Pancreas (tissue), 10 donors: ENCODE measurements at regions not wholly inside any gene's neighbourhood (a gene's known extent, or its start where the extent isn't known, plus 50 kb on each side); places are given as distances from the start of the nearest gene placed in this dataset.

Experiments
- ATAC-seq, 4 donors: fragments of 200-7000 bp; cut with Tn5 transposase; one replicate each; pipeline versions ENCODE4 v1.8.0 to v1.9.1; 2020; ENCODE audit warnings: mild to moderate bottlenecking in 4 of 4, moderate library complexity in 4 of 4
- DNase-seq, 6 donors: peaks; one replicate each; pipeline ENCODE4 v3.0.0-alpha.2; 2020
- FAIRE-seq: peaks from 2 replicates; lab custom pipeline; 2012; peaks lifted over from hg19 to GRCh38; lab: Jason Lieb, UNC
- H3K27ac ChIP-seq, 4 donors: fragments of 200-600 bp; sonication (generic); 1 replicate in 3 of 4; 2 replicates in 1 of 4; pipeline versions ENCODE4 v1.5.0 to v1.8.0; 2020
- H3K27me3 ChIP-seq, 4 donors: fragments of 200-600 bp; one replicate each; pipeline ENCODE4 v1.8.0; 2021
- H3K36me3 ChIP-seq, 3 donors: fragments of 200-600 bp; sonication (generic) in 1 of 3; one replicate each; pipeline versions ENCODE4 v1.5.0 to v1.8.0; 2020 to 2021
- H3K4me1 ChIP-seq, 3 donors: fragments of 200-600 bp; one replicate each; pipeline ENCODE4 v1.8.0; 2021
- H3K4me3 ChIP-seq, 4 donors: fragments of 200-600 bp; sonication (generic) in 2 of 4; one replicate each; pipeline versions ENCODE4 v1.5.0 to v1.8.0; 2020 to 2021
- H3K9me3 ChIP-seq, 4 donors: fragments of 200-600 bp; one replicate each; pipeline ENCODE4 v1.8.0; 2021
- CTCF ChIP-seq, 4 donors: fragments of 200-600 bp; sonication (generic) in 3 of 4; IDR thresholded peaks; one replicate each; pipeline versions ENCODE4 v1.5.0 to v1.8.0; 2021; ENCODE audit warnings: antibody characterized with exemption in 4 of 4
- WGBS, 2 donors: extraction: QIAGEN DNeasy Blood & Tissue Kit; methylation state at CpG; one replicate each; pipeline ENCODE4 v1.1.7; 2013; 5-methylcytosine and 5-hydroxymethylcytosine counted together
- intact Hi-C, 3 donors: fragments of 100-400 bp; cut with DNase I; formaldehyde crosslinking; loops; one replicate each; pipeline versions ENCODE4 v1.11.1 to v1.14.2; 2022
- donor health status: healthy with polysubstance abuse.
- donor health status: DM: no; HTN: no; CAD: no; lungs with moderate emphysema.
- donor health status: DM: no; HTN: no; CAD: no.
- donor health status: control.
- donor health status: control.
- donor health status: Bipolar disorder and iron deficiency.
- donor health status: DM: yes; HTN: yes; CAD: no.
- donor health status: DM: no; HTN: no; CAD: no.
- donor health status: DM: no; HTN: no; CAD: no.
- donor health status: DM: yes; HTN: yes; CAD: no.

GRCh38 chr3:117268318-117268717, 558.7 kb downstream of the TUSC7 start:
- 70 to 71% methylated on average over 2 of the region's 2 CpGs for WGBS, 2 donors
- no peaks in the 10 kb centered on the region for H3K27me3 ChIP-seq
- no peaks in the 10 kb centered on the region for H3K36me3 ChIP-seq
- DNase-seq, result no peak
- H3K4me3 ChIP-seq, result no peak overlapping the region
- no peak for ATAC-seq
- TF ChIP-seq CTCF (IDR thresholded peaks at IDR 0.05), result no peak
- intact Hi-C loops, result no loop called here
- no peak for FAIRE-seq
- H3K4me1 ChIP-seq, result no peaks in the 10 kb centered on the region
- no peaks in the 10 kb centered on the region for H3K9me3 ChIP-seq
- H3K27ac ChIP-seq, result no peak overlapping the region

GRCh38 chr3:117272274-117272673, 562.7 kb downstream of the TUSC7 start:
- DNase-seq, result no peak
- Histone ChIP-seq H3K4me1 (no peaks in the 10 kb centered on the region), H3K36me3 (no peaks in the 10 kb centered on the region), H3K4me3 (no peak overlapping the region), H3K27me3 (no peaks in the 10 kb centered on the region), H3K9me3 (no peaks in the 10 kb centered on the region), H3K27ac (no peak overlapping the region)
- FAIRE-seq, result no peak
- no peak for TF ChIP-seq CTCF (IDR thresholded peaks at IDR 0.05)
- WGBS, 2 donors, result 88 to 93% methylated on average over 2 of the region's 2 CpGs
- ATAC-seq, result no peak
- intact Hi-C loops, result no loop called here

GRCh38 chr3:117272876-117273523, 563.4 kb downstream of the TUSC7 start:
- intact Hi-C loops, result no loop called here
- Histone ChIP-seq H3K9me3 (no peaks in the 10 kb centered on the region), H3K4me1 (peaks cover 0 to 4% (median 3%) of the 10 kb centered on the region in 3 donors), H3K27me3 (no peaks in the 10 kb centered on the region), H3K4me3 (no peak overlapping the region), H3K36me3 (no peaks in the 10 kb centered on the region), H3K27ac (no peak overlapping the region)
- no peak for TF ChIP-seq CTCF (IDR thresholded peaks at IDR 0.05)
- no peak for FAIRE-seq
- DNase-seq, result no peak
- 60 to 73% methylated on average over 5 of the region's 5 CpGs for WGBS, 2 donors
- ATAC-seq, result no peak

- no peaks in the 10 kb centered on the region for H3K9me3 ChIP-seq
- no peak for DNase-seq
- no peak overlapping the region for H3K4me3 ChIP-seq
- H3K36me3 ChIP-seq, result no peaks in the 10 kb centered on the region
- peak overlapping the region in 1 of 4 donors; percentile 37 for H3K27ac ChIP-seq
- intact Hi-C loops, result no loop called here
- TF ChIP-seq CTCF (IDR thresholded peaks at IDR 0.05), result no peak
- peaks cover 4 to 21% (median 20%) of the 10 kb centered on the region in 3 donors for H3K4me1 ChIP-seq
- no peak for FAIRE-seq
- no peak for ATAC-seq
- WGBS, 2 donors, result 47 to 59% methylated on average over 2 of the region's 2 CpGs
- no peaks in the 10 kb centered on the region for H3K27me3 ChIP-seq
Observed at GRCh38 chr3:117277816-117278215, 568.2 kb downstream of the TUSC7 start.

GRCh38 chr3:117278424-117279190, 569.0 kb downstream of the TUSC7 start:
- H3K36me3 ChIP-seq, result no peaks in the 10 kb centered on the region
- FAIRE-seq (no peak), ATAC-seq (peak; percentile 98 to 100 (median 99)), DNase-seq (peak; percentile 14 to 65 (median 49))
- TF ChIP-seq CTCF (IDR thresholded peaks at IDR 0.05), result no peak
- H3K27ac ChIP-seq, result peak overlapping the region in 3 of 4 donors; percentile 2 to 60 (median 37)
- H3K9me3 ChIP-seq, result no peaks in the 10 kb centered on the region
- 4 to 5% methylated on average over 5 of the region's 5 CpGs for WGBS, 2 donors
- no peaks in the 10 kb centered on the region for H3K27me3 ChIP-seq
- H3K4me3 ChIP-seq, result no peak overlapping the region
- peaks cover 4 to 21% (median 20%) of the 10 kb centered on the region in 3 donors for H3K4me1 ChIP-seq
- intact Hi-C loops, result no loop called here
